ENCODE measurements at regions not wholly inside any gene's neighbourhood (a gene's known extent, or its start where the extent isn't known, plus 50 kb on each side); places are given as distances from the start of the nearest gene placed in this dataset.

DNA sequence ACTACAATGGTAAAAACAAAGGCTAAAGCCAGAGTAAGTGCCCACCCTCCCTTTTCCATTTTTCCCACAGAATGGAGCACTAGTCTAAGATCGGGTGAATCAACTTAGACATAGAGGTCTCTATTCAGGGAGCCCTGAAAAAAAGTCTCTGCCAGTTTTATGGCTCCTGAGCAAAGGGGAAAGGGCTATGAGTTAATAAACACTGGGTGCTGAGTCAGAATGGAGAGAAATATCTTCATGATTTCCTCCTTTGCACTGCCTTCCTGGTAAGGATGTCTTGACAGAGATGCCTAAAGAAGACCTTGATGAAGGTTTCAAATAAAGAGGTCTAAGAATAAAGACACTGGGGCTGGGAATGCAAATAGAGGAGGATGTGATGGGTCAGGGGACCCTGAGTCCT, 607.4 kb upstream of the MBL2 start:
- no peaks in the 10 kb centered on the region for H3K79me2 ChIP-seq (ENCODE audit: insufficient read depth, low read length)
- no TSS peak for BruUV-seq (replicated peaks)
- POLR2A ChIA-PET = no interaction called here
- RAD21 ChIA-PET (ENCODE audit: low non-redundant PET in 1 of 2, low total read pairs in 2 of 2, uncharacterized antibody in 2 of 2, unreplicated experiment in 2 of 2) = no interaction called here
- H3K9me2 ChIP-seq (ENCODE audit: insufficient read depth) = no peaks in the 10 kb centered on the region
- no peaks in the 10 kb centered on the region for H3K27me3 ChIP-seq (ENCODE audit: insufficient read depth, low read length)
- intact Hi-C loops (cut with micrococcal nuclease) = no loop called here
- no peaks in the 10 kb centered on the region for H3K36me3 ChIP-seq (ENCODE audit: control insufficient read depth in 1 of 2, insufficient read depth in 2 of 2, low read length in 2 of 2)
- no peak overlapping the region for H3K4me3 ChIP-seq (replicated peaks in 1 of 2; ENCODE audit: low read depth in 1 of 2, low read length in 2 of 2)
- no peak for ATAC-seq
- H3K4me1 ChIP-seq (ENCODE audit: control insufficient read depth in 1 of 2, insufficient read depth in 2 of 2, low read length in 2 of 2) = no peaks in the 10 kb centered on the region
- H2AFZ ChIP-seq (ENCODE audit: low read depth, low read length, poor library complexity, severe bottlenecking) = no peak overlapping the region
- no peaks in the 10 kb centered on the region for H4K20me1 ChIP-seq (ENCODE audit: insufficient read depth)
- H3K9me3 ChIP-seq (ENCODE audit: control insufficient read depth in 1 of 2, insufficient read depth in 1 of 2, low read depth in 1 of 2, low read length in 2 of 2) = peaks cover 0 to 20% of the 10 kb centered on the region in 2 experiments; a peak in 2 of 4 replicates
- no peak overlapping the region for H3K27ac ChIP-seq (ENCODE audit: low read depth, low read length)
- CTCF ChIA-PET = no interaction called here
- H3K4me2 ChIP-seq (ENCODE audit: low read length) = no peak overlapping the region
- DNase-seq (ENCODE audit: low read depth, low spot score) = no peak
- H3K9ac ChIP-seq (ENCODE audit: low read length) = no peak overlapping the region
- TF ChIP-seq POLR2A (IDR thresholded peaks at IDR 0.05; ENCODE audit: borderline replicate concordance, extremely low read depth, insufficient read depth, insufficient read length) (no peak), FOSL1 (IDR thresholded peaks at IDR 0.05; ENCODE audit: low read depth) (no peak), SRF (IDR thresholded peaks at IDR 0.05; ENCODE audit: low read depth) (no peak), CEBPB (IDR thresholded peaks at IDR 0.05; ENCODE audit: low read depth) (no peak), ZFX (IDR thresholded peaks at IDR 0.05) (no peak), ELF1 (IDR thresholded peaks at IDR 0.05; ENCODE audit: borderline replicate concordance, low read depth) (no peak), TCF7L2 (IDR thresholded peaks at IDR 0.05; ENCODE audit: borderline replicate concordance, extremely low read depth, insufficient read depth, insufficient read length) (no peak), YY1 (IDR thresholded peaks at IDR 0.05; ENCODE audit: extremely low read depth, insufficient replicate concordance, low read depth, low read length) (no peak), EZH2 (IDR thresholded peaks at IDR 0.05) (no peak), CBX3 (IDR thresholded peaks at IDR 0.05; ENCODE audit: low read depth) (no peak), SIN3A (IDR thresholded peaks at IDR 0.05; ENCODE audit: low read depth) (no peak), EGR1 (IDR thresholded peaks at IDR 0.05; ENCODE audit: low read depth) (no peak), POLR2AphosphoS5 (IDR thresholded peaks at IDR 0.05; ENCODE audit: low read depth, low read length) (no peak)
- TF ChIP-seq, protein P1, sequence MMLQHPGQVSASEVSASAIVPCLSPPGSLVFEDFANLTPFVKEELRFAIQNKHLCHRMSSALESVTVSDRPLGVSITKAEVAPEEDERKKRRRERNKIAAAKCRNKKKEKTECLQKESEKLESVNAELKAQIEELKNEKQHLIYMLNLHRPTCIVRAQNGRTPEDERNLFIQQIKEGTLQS (IDR thresholded peaks at IDR 0.05) = no peak
- TF ChIP-seq, protein P2, sequence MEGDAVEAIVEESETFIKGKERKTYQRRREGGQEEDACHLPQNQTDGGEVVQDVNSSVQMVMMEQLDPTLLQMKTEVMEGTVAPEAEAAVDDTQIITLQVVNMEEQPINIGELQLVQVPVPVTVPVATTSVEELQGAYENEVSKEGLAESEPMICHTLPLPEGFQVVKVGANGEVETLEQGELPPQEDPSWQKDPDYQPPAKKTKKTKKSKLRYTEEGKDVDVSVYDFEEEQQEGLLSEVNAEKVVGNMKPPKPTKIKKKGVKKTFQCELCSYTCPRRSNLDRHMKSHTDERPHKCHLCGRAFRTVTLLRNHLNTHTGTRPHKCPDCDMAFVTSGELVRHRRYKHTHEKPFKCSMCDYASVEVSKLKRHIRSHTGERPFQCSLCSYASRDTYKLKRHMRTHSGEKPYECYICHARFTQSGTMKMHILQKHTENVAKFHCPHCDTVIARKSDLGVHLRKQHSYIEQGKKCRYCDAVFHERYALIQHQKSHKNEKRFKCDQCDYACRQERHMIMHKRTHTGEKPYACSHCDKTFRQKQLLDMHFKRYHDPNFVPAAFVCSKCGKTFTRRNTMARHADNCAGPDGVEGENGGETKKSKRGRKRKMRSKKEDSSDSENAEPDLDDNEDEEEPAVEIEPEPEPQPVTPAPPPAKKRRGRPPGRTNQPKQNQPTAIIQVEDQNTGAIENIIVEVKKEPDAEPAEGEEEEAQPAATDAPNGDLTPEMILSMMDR (IDR thresholded peaks at IDR 0.05 in 2 of 3, conservative IDR thresholded peaks at IDR 0.05 in 1 of 3; ENCODE audit: borderline replicate concordance in 1 of 3, insufficient read depth in 1 of 3, low read depth in 2 of 3, low read length in 2 of 3) = no peak
- TF ChIP-seq, protein P3, sequence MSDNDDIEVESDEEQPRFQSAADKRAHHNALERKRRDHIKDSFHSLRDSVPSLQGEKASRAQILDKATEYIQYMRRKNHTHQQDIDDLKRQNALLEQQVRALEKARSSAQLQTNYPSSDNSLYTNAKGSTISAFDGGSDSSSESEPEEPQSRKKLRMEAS (IDR thresholded peaks at IDR 0.05) = no peak
